ENCODE measurements at regions not wholly inside any gene's neighbourhood (a gene's known extent, or its start where the extent isn't known, plus 50 kb on each side); places are given as distances from the start of the nearest gene placed in this dataset.

- Histone ChIP-seq H3K27me3 (ENCODE audit: insufficient read depth, low read length, poor library complexity, severe bottlenecking) (no peaks in the 10 kb centered on the region), H3K9ac (ENCODE audit: low read depth, low read length, poor library complexity, severe bottlenecking) (no peak overlapping the region), H3K36me3 (ENCODE audit: insufficient read depth, low read length) (no peaks in the 10 kb centered on the region), H4K20me1 (ENCODE audit: insufficient read depth, low read length, poor library complexity, severe bottlenecking) (no peaks in the 10 kb centered on the region), H3K4me1 (ENCODE audit: insufficient read depth, low read length, poor library complexity, severe bottlenecking) (no peaks in the 10 kb centered on the region), H3K4me2 (ENCODE audit: low read depth, low read length, poor library complexity, severe bottlenecking) (no peak overlapping the region), H3K79me2 (ENCODE audit: insufficient read depth, low read length) (no peaks in the 10 kb centered on the region), H3K9me3 (ENCODE audit: insufficient read depth, low read depth, low read length) (no peaks in the 10 kb centered on the region), H2AFZ (ENCODE audit: low read length) (no peak overlapping the region), H3K9me2 (replicated peaks; ENCODE audit: low read depth, low read length) (no peaks in the 10 kb centered on the region), H3F3A (ENCODE audit: low read depth) (no peaks in the 10 kb centered on the region), H3K4me3 (ENCODE audit: low read length, poor library complexity, severe bottlenecking) (no peak overlapping the region)
- no peak for TF ChIP-seq CTCF (conservative IDR thresholded peaks at IDR 0.05; ENCODE audit: low read length)
- TF ChIP-seq EZH2phosphoT487 (IDR thresholded peaks at IDR 0.05; ENCODE audit: borderline replicate concordance), result no peak
These were observed 358.2 kb downstream of the HTR1B start for GRCh38 chr6:77105091-77105490.

DNA sequence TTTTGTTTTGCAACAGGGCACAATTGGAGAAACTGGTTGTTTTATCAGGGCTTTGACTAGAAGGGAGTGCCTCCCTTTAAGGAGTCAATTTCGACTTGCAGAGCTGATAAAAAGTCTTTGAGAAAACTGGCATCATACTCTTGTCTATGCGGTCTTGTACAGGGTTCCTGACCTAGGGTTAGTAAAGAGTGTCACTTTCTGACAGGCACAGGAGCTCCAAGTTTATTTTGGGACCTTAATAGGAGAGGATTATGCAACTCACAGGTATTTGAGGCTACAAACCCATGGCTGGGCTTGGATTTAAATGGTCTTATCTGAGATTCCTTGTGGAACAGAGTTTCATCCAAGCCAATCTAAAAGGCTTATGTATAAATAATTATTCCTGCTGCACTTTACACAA, 365.4 kb downstream of the HTR1B start:
- H3K9me2 ChIP-seq (replicated peaks; ENCODE audit: low read depth, low read length), result no peaks in the 10 kb centered on the region
- H3K79me2 ChIP-seq (ENCODE audit: insufficient read depth, low read length), result no peaks in the 10 kb centered on the region
- no peaks in the 10 kb centered on the region for H3K9me3 ChIP-seq (ENCODE audit: insufficient read depth, low read depth, low read length)
- H3K4me2 ChIP-seq (ENCODE audit: low read depth, low read length, poor library complexity, severe bottlenecking), result no peak overlapping the region
- no peak overlapping the region for H2AFZ ChIP-seq (ENCODE audit: low read length)
- TF ChIP-seq CTCF (conservative IDR thresholded peaks at IDR 0.05; ENCODE audit: low read length), result no peak
- TF ChIP-seq EZH2phosphoT487 (IDR thresholded peaks at IDR 0.05; ENCODE audit: borderline replicate concordance), result no peak
- H3K4me3 ChIP-seq (ENCODE audit: low read length, poor library complexity, severe bottlenecking), result no peak overlapping the region
- H3K27me3 ChIP-seq (ENCODE audit: insufficient read depth, low read length, poor library complexity, severe bottlenecking), result no peaks in the 10 kb centered on the region
- no peaks in the 10 kb centered on the region for H3K4me1 ChIP-seq (ENCODE audit: insufficient read depth, low read length, poor library complexity, severe bottlenecking)
- no peaks in the 10 kb centered on the region for H3F3A ChIP-seq (ENCODE audit: low read depth)
- H4K20me1 ChIP-seq (ENCODE audit: insufficient read depth, low read length, poor library complexity, severe bottlenecking), result no peaks in the 10 kb centered on the region
- H3K9ac ChIP-seq (ENCODE audit: low read depth, low read length, poor library complexity, severe bottlenecking), result no peak overlapping the region
- H3K36me3 ChIP-seq (ENCODE audit: insufficient read depth, low read length), result no peaks in the 10 kb centered on the region

DNA sequence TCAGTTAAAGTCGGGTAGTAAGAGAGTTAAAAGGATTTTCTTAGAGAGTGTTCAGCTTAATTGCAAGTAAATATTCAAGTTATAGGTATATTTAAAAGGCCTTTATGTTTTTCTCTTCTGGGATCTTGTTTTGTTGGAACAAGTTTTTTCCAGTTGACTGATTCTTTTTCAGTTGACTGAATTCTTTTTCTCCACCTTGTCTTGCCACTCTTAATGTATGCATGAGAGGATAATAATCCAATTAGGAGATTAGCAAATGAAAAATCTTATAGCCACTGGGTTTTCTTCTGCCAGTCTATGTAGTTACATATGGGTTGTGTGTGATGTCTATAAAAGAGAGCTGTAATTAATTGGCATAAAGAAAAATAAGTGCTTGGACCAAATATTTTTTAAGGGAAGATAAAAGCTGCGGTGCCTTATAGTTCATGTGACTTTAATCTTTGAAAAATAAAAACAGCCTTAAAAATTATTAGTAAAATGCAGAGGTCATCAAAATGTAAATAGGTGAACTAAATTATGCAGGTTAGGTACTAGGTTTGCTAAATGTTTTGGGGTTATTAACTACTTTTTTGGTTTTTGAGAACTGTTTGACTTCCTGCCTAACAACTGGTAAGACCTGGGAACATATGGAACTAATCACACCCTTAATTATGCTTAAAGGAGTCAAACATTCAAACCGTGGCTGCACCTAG, 367.2 kb downstream of the HTR1B start:
- Histone ChIP-seq H3F3A (ENCODE audit: low read depth) (no peaks in the 10 kb centered on the region), H3K9me2 (replicated peaks; ENCODE audit: low read depth, low read length) (no peaks in the 10 kb centered on the region), H3K79me2 (ENCODE audit: insufficient read depth, low read length) (no peaks in the 10 kb centered on the region), H3K4me1 (ENCODE audit: insufficient read depth, low read length, poor library complexity, severe bottlenecking) (no peaks in the 10 kb centered on the region), H3K4me3 (ENCODE audit: low read length, poor library complexity, severe bottlenecking) (no peak overlapping the region), H3K27me3 (ENCODE audit: insufficient read depth, low read length, poor library complexity, severe bottlenecking) (no peaks in the 10 kb centered on the region), H3K4me2 (ENCODE audit: low read depth, low read length, poor library complexity, severe bottlenecking) (no peak overlapping the region), H2AFZ (ENCODE audit: low read length) (no peak overlapping the region), H3K9ac (ENCODE audit: low read depth, low read length, poor library complexity, severe bottlenecking) (no peak overlapping the region), H3K36me3 (ENCODE audit: insufficient read depth, low read length) (no peaks in the 10 kb centered on the region), H3K9me3 (ENCODE audit: insufficient read depth, low read depth, low read length) (no peaks in the 10 kb centered on the region), H4K20me1 (ENCODE audit: insufficient read depth, low read length, poor library complexity, severe bottlenecking) (no peaks in the 10 kb centered on the region)
- TF ChIP-seq CTCF (conservative IDR thresholded peaks at IDR 0.05; ENCODE audit: low read length) (no peak), EZH2phosphoT487 (IDR thresholded peaks at IDR 0.05; ENCODE audit: borderline replicate concordance) (no peak)
